IMR-90 (cell line): ENCODE measurements at regions not wholly inside any gene's neighbourhood (a gene's known extent, or its start where the extent isn't known, plus 50 kb on each side); places are given as distances from the start of the nearest gene placed in this dataset.

Experiments
- ATAC-seq: fragments of 200-7000 bp; cut with Tn5 transposase; 2 replicates; pipeline ENCODE4 v1.9.1; 2020; ENCODE audit warnings: low read depth, mild to moderate bottlenecking, moderate library complexity
- BruUV-seq: library from RNA; stranded (reverse); fragments of 400-500 nt; replicated peaks from 2 replicates; lab custom pipeline; 2021; lab: Mats Ljungman, UMichigan
- CTCF ChIA-PET: fragments of 300-600 bp; formaldehyde crosslinking; extraction: SDS; loops from one replicate; lab custom pipeline; 2021; ENCODE audit warnings: antibody characterized with exemption; lab: Yijun Ruan, JAX
- POLR2A ChIA-PET: fragments of 300-600 bp; sonication (Branson Sonifier 250); formaldehyde crosslinking; loops from one replicate; lab custom pipeline; 2022; ENCODE audit warnings: antibody characterized with exemption; ENCODE audit not compliant: unreplicated experiment; lab: Charles Lee
- DNase-seq: peaks from one replicate; pipeline ENCODE4 v3.0.0; 2013
- H2AFZ ChIP-seq: replicated peaks from 2 replicates; pipeline ENCODE3; 2013; ENCODE audit warnings: low read length, mild to moderate bottlenecking; ENCODE audit not compliant: poor library complexity
- H2AK5ac ChIP-seq: 2 replicates; pipeline ENCODE4 v1.6.1; 2013; ENCODE audit warnings: low read depth, low read length, inconsistent platforms
- H2AK9ac ChIP-seq: replicated peaks from 2 replicates; pipeline ENCODE3; 2013; ENCODE audit warnings: mild to moderate bottlenecking, low read depth, low read length, moderate library complexity; ENCODE audit not compliant: poor library complexity
- H2BK120ac ChIP-seq: 2 replicates; pipeline ENCODE4 v1.6.1; 2013; ENCODE audit warnings: low read depth, low read length, inconsistent platforms
- H2BK15ac ChIP-seq: 3 replicates; pipeline ENCODE4 v1.6.1; 2013; ENCODE audit warnings: low read depth, low read length, inconsistent platforms
- H2BK20ac ChIP-seq: 2 replicates; pipeline ENCODE4 v1.6.1; 2013; ENCODE audit warnings: low read depth, mild to moderate bottlenecking, inconsistent platforms, low read length, moderate library complexity
- H2BK5ac ChIP-seq: 2 replicates; pipeline ENCODE4 v1.6.1; 2013; ENCODE audit warnings: mild to moderate bottlenecking, low read depth, low read length, inconsistent platforms; ENCODE audit not compliant: poor library complexity, severe bottlenecking
- H3K14ac ChIP-seq: replicated peaks from 2 replicates; pipeline ENCODE4 v1.6.1; 2013; ENCODE audit warnings: low read depth, low read length, inconsistent platforms
- H3K18ac ChIP-seq: 2 replicates; pipeline ENCODE4 v1.6.1; 2013; ENCODE audit warnings: low read depth, low read length, control low read depth
- H3K23ac ChIP-seq: 2 replicates; pipeline ENCODE4 v1.6.1; 2013; ENCODE audit warnings: low read depth, low read length, inconsistent platforms
- H3K27ac ChIP-seq: 2 replicates; pipeline ENCODE4 v1.5.1; 2013; ENCODE audit warnings: mild to moderate bottlenecking, control low read depth, low read length; ENCODE audit not compliant: insufficient read depth
- H3K27me3 ChIP-seq: 2 replicates; pipeline ENCODE4 v1.6.1; 2013; ENCODE audit warnings: low read length; ENCODE audit not compliant: control insufficient read depth, insufficient read depth
- H3K36me3 ChIP-seq: 2 replicates; pipeline ENCODE4 v1.6.1; 2013; ENCODE audit warnings: low read length, mixed read lengths; ENCODE audit not compliant: control insufficient read depth, insufficient read depth
- H3K4ac ChIP-seq: 2 replicates; pipeline ENCODE4 v1.6.1; 2013; ENCODE audit warnings: low read depth, low read length, inconsistent platforms
- H3K4me1 ChIP-seq: 2 replicates; pipeline ENCODE4 v1.6.1; 2013; ENCODE audit warnings: low read length, mixed read lengths; ENCODE audit not compliant: control insufficient read depth, insufficient read depth
- H3K4me2 ChIP-seq: 2 replicates; pipeline ENCODE4 v1.6.1; 2013; ENCODE audit warnings: low read depth, mild to moderate bottlenecking, control low read depth, low read length, moderate library complexity
- H3K4me3 ChIP-seq: 2 replicates; pipeline ENCODE4 v1.5.1; 2013; ENCODE audit warnings: low read depth, mild to moderate bottlenecking, control low read depth, low read length, moderate library complexity; ENCODE audit not compliant: insufficient read depth
- H3K56ac ChIP-seq: 2 replicates; pipeline ENCODE4 v1.6.1; 2013; ENCODE audit warnings: low read length, inconsistent platforms; ENCODE audit not compliant: insufficient read depth; ENCODE audit errors: extremely low read depth
- H3K79me1 ChIP-seq, 2 experiments: 2 replicates each; pipeline ENCODE4 v1.6.1; 2013; ENCODE audit warnings: low read length in 2 of 2, inconsistent platforms in 1 of 2, low read depth in 1 of 2
- H3K9ac ChIP-seq: 2 replicates; pipeline ENCODE4 v1.6.1; 2013; ENCODE audit warnings: low read depth, low read length, control low read depth
- H3K9me1 ChIP-seq: 2 replicates; pipeline ENCODE4 v1.6.1; 2013; ENCODE audit warnings: low read length, inconsistent platforms; ENCODE audit not compliant: insufficient read depth
- H3K9me3 ChIP-seq: 2 replicates; pipeline ENCODE4 v1.6.1; 2013; ENCODE audit warnings: low read length; ENCODE audit not compliant: control insufficient read depth, insufficient read depth
- H4K20me1 ChIP-seq: 2 replicates; pipeline ENCODE4 v1.6.1; 2013; ENCODE audit warnings: low read length, inconsistent platforms; ENCODE audit not compliant: insufficient read depth
- H4K5ac ChIP-seq: 2 replicates; pipeline ENCODE4 v1.6.1; 2013; ENCODE audit warnings: mild to moderate bottlenecking, low read depth, low read length, control low read depth
- H4K8ac ChIP-seq, 2 experiments: 2 replicates each; pipeline ENCODE4 v1.6.1; 2013; ENCODE audit warnings: low read depth in 2 of 2, low read length in 2 of 2, control low read depth in 1 of 2, inconsistent platforms in 1 of 2
- H4K91ac ChIP-seq: 2 replicates; pipeline ENCODE4 v1.6.1; 2013; ENCODE audit warnings: low read depth, low read length, inconsistent platforms; ENCODE audit not compliant: insufficient read depth
- BHLHE40 ChIP-seq: fragments of 150-350 bp; IDR thresholded peaks from 2 replicates; pipeline ENCODE4 v1.6.1; 2016; ENCODE audit warnings: mild to moderate bottlenecking, low read depth, low read length
- CEBPB ChIP-seq: IDR thresholded peaks from 2 replicates; pipeline ENCODE4 v1.6.1; 2012; ENCODE audit warnings: low read depth, low read length, improper control_type of control experiment
- CHD1 ChIP-seq: IDR thresholded peaks from 2 replicates; pipeline ENCODE4 v1.6.1; 2012; ENCODE audit warnings: low read depth, low read length, improper control_type of control experiment
- CTCF ChIP-seq: conservative IDR thresholded peaks from 2 replicates; pipeline ENCODE4 v1.5.1; 2012; ENCODE audit warnings: mild to moderate bottlenecking, low read depth, low read length, improper control_type of control experiment
- ELK1 ChIP-seq: fragments of 150-350 bp; IDR thresholded peaks from 2 replicates; pipeline ENCODE4 v1.6.1; 2016; ENCODE audit warnings: low read depth, mild to moderate bottlenecking, low read length, moderate library complexity, borderline replicate concordance
- FOS ChIP-seq: fragments of 150-350 bp; IDR thresholded peaks from 2 replicates; pipeline ENCODE4 v1.6.1; 2016; ENCODE audit warnings: low read depth, low read length
- MAFK ChIP-seq: IDR thresholded peaks from 2 replicates; pipeline ENCODE4 v1.6.1; 2012; ENCODE audit warnings: low read depth, low read length, improper control_type of control experiment
- MAZ ChIP-seq: IDR thresholded peaks from 2 replicates; pipeline ENCODE4 v1.6.1; 2012; ENCODE audit warnings: low read depth, mild to moderate bottlenecking, low read length, improper control_type of control experiment, moderate library complexity, borderline replicate concordance
- NFE2L2 ChIP-seq: fragments of 150-350 bp; IDR thresholded peaks from 2 replicates; pipeline ENCODE4 v1.6.1; 2016; ENCODE audit warnings: low read depth, mild to moderate bottlenecking, low read length
- POLR2A ChIP-seq: IDR thresholded peaks from 2 replicates; pipeline ENCODE4 v1.6.1; 2012; ENCODE audit warnings: mild to moderate bottlenecking, low read depth, low read length
- RAD21 ChIP-seq: IDR thresholded peaks from 2 replicates; pipeline ENCODE4 v1.6.1; 2012; ENCODE audit warnings: low read length, improper control_type of control experiment
- RCOR1 ChIP-seq: IDR thresholded peaks from 2 replicates; pipeline ENCODE4 v1.6.1; 2012; ENCODE audit warnings: mild to moderate bottlenecking, low read length, improper control_type of control experiment; ENCODE audit not compliant: insufficient replicate concordance
- RFX5 ChIP-seq: IDR thresholded peaks from 2 replicates; pipeline ENCODE4 v1.8.0; 2012; ENCODE audit warnings: low read depth, mild to moderate bottlenecking, low read length, moderate library complexity
- SMC3 ChIP-seq: fragments of 150-350 bp; IDR thresholded peaks from 2 replicates; pipeline ENCODE4 v1.6.1; 2016; ENCODE audit warnings: low read depth, mild to moderate bottlenecking, antibody characterized with exemption, low read length, moderate library complexity
- USF2 ChIP-seq: fragments of 150-350 bp; IDR thresholded peaks from 2 replicates; pipeline ENCODE4 v1.6.1; 2017; ENCODE audit warnings: mild to moderate bottlenecking, antibody characterized with exemption, low read length, low read depth
- dilution Hi-C: fragments of 300-500 bp; cut with HindIII; formaldehyde crosslinking; loops from one replicate; pipeline ENCODE4 v1.14.3; 2018; ENCODE audit warnings: low sequenced_read_pairs; ENCODE audit not compliant: unreplicated experiment
- in situ Hi-C: fragments of 300-500 bp; cut with MboI; formaldehyde crosslinking; loops from 3 replicates; pipeline ENCODE4 v1.14.3; 2019; ENCODE audit warnings: low sequenced_read_pairs, inconsistent platforms, mixed read lengths
- intact Hi-C: fragments of 100-400 bp; cut with micrococcal nuclease; formaldehyde crosslinking; loops from 2 replicates; pipeline ENCODE4 v1.10.0; 2022

- H2BK20ac ChIP-seq: no peak overlapping the region
- intact Hi-C loops (no loop called here), in situ Hi-C loops (no loop called here), dilution Hi-C loops (no loop called here)
- POLR2A ChIA-PET: no interaction called here
- H2BK5ac ChIP-seq: no peak overlapping the region
- no peak overlapping the region for H2AK5ac ChIP-seq
- H3K23ac ChIP-seq: no peak overlapping the region
- no peak overlapping the region for H3K18ac ChIP-seq
- no peak overlapping the region for H2BK15ac ChIP-seq
- H2AFZ ChIP-seq: no peak overlapping the region
- no peaks in the 10 kb centered on the region for H3K27me3 ChIP-seq
- no peak overlapping the region for H3K4ac ChIP-seq
- no peak overlapping the region for H3K9ac ChIP-seq
- no peaks in the 10 kb centered on the region for H3K9me1 ChIP-seq
- H4K5ac ChIP-seq: no peak overlapping the region
- CTCF ChIA-PET: interaction anchor here (1.8 kb wide), 1 partner anchor 149 kb away, joined by 5 read pairs; no protein-coding TSS in a partner anchor
- BruUV-seq: no TSS peak
- H3K9me3 ChIP-seq: no peaks in the 10 kb centered on the region
- no peak overlapping the region for H2BK120ac ChIP-seq
- H3K56ac ChIP-seq: no peak overlapping the region
- H3K4me1 ChIP-seq: no peaks in the 10 kb centered on the region
- no peak overlapping the region for H3K4me2 ChIP-seq
- no peak overlapping the region for H2AK9ac ChIP-seq
- no peak overlapping the region for H3K14ac ChIP-seq
- H3K36me3 ChIP-seq: no peaks in the 10 kb centered on the region
- H4K20me1 ChIP-seq: no peaks in the 10 kb centered on the region
- ATAC-seq (no peak), DNase-seq (no peak)
- no peak overlapping the region for H4K91ac ChIP-seq
- no peak overlapping the region for H4K8ac ChIP-seq
- H3K27ac ChIP-seq: no peak overlapping the region
- H3K4me3 ChIP-seq: no peak overlapping the region
- no peaks in the 10 kb centered on the region for H3K79me1 ChIP-seq
- TF ChIP-seq RAD21 (no peak), CHD1 (no peak), MAFK (no peak), POLR2A (no peak), RFX5 (no peak), MAZ (no peak), FOS (no peak), BHLHE40 (no peak), CTCF (no peak), NFE2L2 (no peak), SMC3 (no peak), USF2 (no peak), RCOR1 (no peak), CEBPB (no peak), ELK1 (no peak)
Observed at GRCh38 chr11:26131406-26131805, 200.5 kb upstream of the ANO3 start.
